SK-N-SH (cell line): ENCODE measurements at regions not wholly inside any gene's neighbourhood (a gene's known extent, or its start where the extent isn't known, plus 50 kb on each side); places are given as distances from the start of the nearest gene placed in this dataset.

Source experiments
- CTCF ChIA-PET: fragments of 300-600, 350-600 bp; formaldehyde crosslinking; extraction: SDS; loops from one replicate; lab custom pipeline; 2021; lab: Yijun Ruan, JAX
- POLR2A ChIA-PET: fragments of 350-600 bp; sonication (Branson Sonifier 250); formaldehyde crosslinking; extraction: SDS; loops from one replicate; lab custom pipeline; 2020; ENCODE audit warnings: antibody characterized with exemption, inconsistent platforms; lab: Yijun Ruan, JAX
- DNase-seq: peaks from one replicate; pipeline ENCODE4 v3.0.0; 2012
- H2AFZ ChIP-seq: fragments of 200-600 bp; sonication (generic); 2 replicates; pipeline ENCODE4 v1.8.1; 2016; ENCODE audit warnings: antibody characterized with exemption, mild to moderate bottlenecking, low read depth
- H3F3A ChIP-seq: fragments of 200-600 bp; sonication (generic); replicated peaks from 2 replicates; pipeline ENCODE3; 2016; ENCODE audit warnings: antibody characterized with exemption, mild to moderate bottlenecking; ENCODE audit not compliant: insufficient read depth
- H3K27ac ChIP-seq, 2 experiments: fragments of 200-500 bp in 1 of 2; fragments of 200-600 bp in 1 of 2; sonication (Bioruptor generic) in 1 of 2; sonication (generic), shearing (Covaris generic) in 1 of 2; 2 replicates each; pipeline versions ENCODE4 v1.5.1 to v1.6.1; 2014 to 2016; ENCODE audit warnings: low read depth in 2 of 2, inconsistent platforms in 1 of 2, low read length in 1 of 2, mild to moderate bottlenecking in 1 of 2, mixed read lengths in 1 of 2
- H3K27me3 ChIP-seq: fragments of 200-600 bp; sonication (generic), shearing (Covaris generic); 2 replicates; pipeline ENCODE4 v1.6.1; 2016; ENCODE audit warnings: mixed run types; ENCODE audit not compliant: insufficient read depth
- H3K36me3 ChIP-seq, 2 experiments: fragments of 200-500 bp in 1 of 2; fragments of 200-600 bp in 1 of 2; sonication (Bioruptor generic) in 1 of 2; sonication (generic) in 1 of 2; replicated peaks in 1 of 2; 2 replicates each; pipeline versions ENCODE3 to v1.5.1; 2014 to 2016; ENCODE audit warnings: low read length in 1 of 2, mild to moderate bottlenecking in 1 of 2; ENCODE audit not compliant: insufficient read depth in 2 of 2, control insufficient read depth in 1 of 2
- H3K4me1 ChIP-seq, 2 experiments: fragments of 200-500 bp in 1 of 2; fragments of 200-600 bp in 1 of 2; sonication (Bioruptor generic) in 1 of 2; sonication (generic), shearing (Covaris generic) in 1 of 2; 2 replicates each; pipeline versions ENCODE4 v1.5.1 to v1.6.1; 2014 to 2016; ENCODE audit warnings: low read depth in 1 of 2, low read length in 1 of 2, mixed run types in 1 of 2; ENCODE audit not compliant: insufficient read depth in 2 of 2, control insufficient read depth in 1 of 2
- H3K4me2 ChIP-seq: fragments of 200-600 bp; sonication (generic), shearing (Covaris generic); 2 replicates; pipeline ENCODE4 v1.6.1; 2017; ENCODE audit warnings: mixed run types
- H3K4me3 ChIP-seq, 2 experiments: fragments of 200-500 bp in 1 of 2; fragments of 200-600 bp in 1 of 2; sonication (Bioruptor generic) in 1 of 2; sonication (generic), shearing (Covaris generic) in 1 of 2; 2 replicates each; pipeline versions ENCODE4 v1.5.1 to v1.8.1; 2014 to 2016; ENCODE audit warnings: low read depth in 2 of 2, inconsistent platforms in 1 of 2, low read length in 1 of 2, mild to moderate bottlenecking in 1 of 2, mixed read lengths in 1 of 2, moderate library complexity in 1 of 2
- H3K79me2 ChIP-seq: fragments of 200-600 bp; sonication (generic); 2 replicates; pipeline ENCODE4 v1.8.1; 2017; ENCODE audit warnings: mild to moderate bottlenecking; ENCODE audit not compliant: insufficient read depth
- H3K9ac ChIP-seq: fragments of 200-600 bp; sonication (generic); 2 replicates; pipeline ENCODE4 v1.6.1; 2017; ENCODE audit warnings: mixed run types
- H3K9me2 ChIP-seq: fragments of 200-600 bp; sonication (generic); 2 replicates; pipeline ENCODE4 v1.6.1; 2017; ENCODE audit warnings: mixed run types
- H3K9me3 ChIP-seq: fragments of 200-600 bp; sonication (generic); 2 replicates; pipeline ENCODE4 v1.6.1; 2017; ENCODE audit warnings: mixed run types, mild to moderate bottlenecking, moderate library complexity
- H4K20me1 ChIP-seq: fragments of 200-600 bp; sonication (generic); 2 replicates; pipeline ENCODE4 v1.6.1; 2017; ENCODE audit warnings: mild to moderate bottlenecking, mixed run types; ENCODE audit not compliant: insufficient read depth
- CHD2 ChIP-seq: fragments of 150-350 bp; IDR thresholded peaks from 2 replicates; pipeline ENCODE4 v1.6.1; 2018; ENCODE audit warnings: low read length; ENCODE audit not compliant: partially characterized antibody
- EP300 ChIP-seq, 2 experiments: IDR thresholded peaks; 2 replicates each; pipeline versions ENCODE4 v1.4.0 to v1.6.1; 2012; ENCODE audit warnings: borderline replicate concordance in 1 of 2, low read depth in 1 of 2, low read length in 1 of 2
- FOXM1 ChIP-seq: IDR thresholded peaks from 2 replicates; pipeline ENCODE4 v1.4.0; 2012; ENCODE audit warnings: low read depth, mild to moderate bottlenecking
- GABPA ChIP-seq: IDR thresholded peaks from 2 replicates; pipeline ENCODE4 v1.4.0; 2012; ENCODE audit warnings: low read depth, mild to moderate bottlenecking
- GATA2 ChIP-seq: sonication (generic); formaldehyde crosslinking; IDR thresholded peaks from 2 replicates; pipeline ENCODE4 v1.5.0; 2020; ENCODE audit warnings: mild to moderate bottlenecking, missing genetic modification reagents
- MEF2A ChIP-seq: IDR thresholded peaks from 2 replicates; pipeline ENCODE4 v1.4.0; 2012; ENCODE audit warnings: low read depth, borderline replicate concordance
- POLR2AphosphoS5 ChIP-seq: IDR thresholded peaks from 2 replicates; pipeline ENCODE4 v1.6.1; 2012; ENCODE audit warnings: low read depth, low read length
- RAD21 ChIP-seq: IDR thresholded peaks from 2 replicates; pipeline ENCODE4 v1.6.1; 2012; ENCODE audit warnings: mild to moderate bottlenecking, low read length
- RCOR1 ChIP-seq: fragments of 150-350 bp; IDR thresholded peaks from 2 replicates; pipeline ENCODE4 v1.6.1; 2017; ENCODE audit warnings: antibody characterized with exemption, low read length
- RFX5 ChIP-seq: IDR thresholded peaks from 2 replicates; pipeline ENCODE4 v1.6.1; 2012; ENCODE audit warnings: mild to moderate bottlenecking, improper control_type of control experiment, low read length
- RXRA ChIP-seq: IDR thresholded peaks from 2 replicates; pipeline ENCODE4 v1.4.0; 2012; ENCODE audit warnings: low read depth, mild to moderate bottlenecking, borderline replicate concordance
- SIN3A ChIP-seq: IDR thresholded peaks from 2 replicates; pipeline ENCODE4 v1.6.1; 2012; ENCODE audit warnings: low read depth, mild to moderate bottlenecking, low read length, moderate library complexity, borderline replicate concordance
- SMC3 ChIP-seq: IDR thresholded peaks from 2 replicates; pipeline ENCODE4 v1.6.1; 2012; ENCODE audit warnings: low read depth, low read length, improper control_type of control experiment
- TCF12 ChIP-seq: IDR thresholded peaks from 2 replicates; pipeline ENCODE4 v1.4.0; 2012
- TEAD4 ChIP-seq: IDR thresholded peaks from 2 replicates; pipeline ENCODE4 v1.4.0; 2012; ENCODE audit warnings: mild to moderate bottlenecking, borderline replicate concordance; ENCODE audit not compliant: insufficient read depth
- YY1 ChIP-seq: IDR thresholded peaks from 2 replicates; pipeline ENCODE4 v1.4.0; 2012; ENCODE audit warnings: low read depth, mild to moderate bottlenecking
- WGBS: methylation state at CpG from one replicate; pipeline ENCODE4 v1.1.6; 2017; ENCODE audit warnings: low lambda C conversion rate; 5-methylcytosine and 5-hydroxymethylcytosine counted together
- TF ChIP-seq, protein P1 (sequence below): IDR thresholded peaks from 2 replicates; pipeline ENCODE4 v1.4.0; 2012; ENCODE audit warnings: low read depth, borderline replicate concordance
- TF ChIP-seq, protein P2 (sequence below): IDR thresholded peaks from 2 replicates; pipeline ENCODE4 v1.4.0; 2012; ENCODE audit warnings: low read depth
- TF ChIP-seq, protein P3 (sequence below): fragments of 200-600 bp; sonication (generic); IDR thresholded peaks from 2 replicates; pipeline ENCODE4 v1.6.1; 2017; ENCODE audit warnings: antibody characterized with exemption, mild to moderate bottlenecking, moderate library complexity
- TF ChIP-seq, protein P4 (sequence below): fragments of 150-350 bp; IDR thresholded peaks from 2 replicates; pipeline ENCODE4 v1.6.1; 2017; ENCODE audit warnings: antibody characterized with exemption, low read length, low read depth, borderline replicate concordance

DNA sequence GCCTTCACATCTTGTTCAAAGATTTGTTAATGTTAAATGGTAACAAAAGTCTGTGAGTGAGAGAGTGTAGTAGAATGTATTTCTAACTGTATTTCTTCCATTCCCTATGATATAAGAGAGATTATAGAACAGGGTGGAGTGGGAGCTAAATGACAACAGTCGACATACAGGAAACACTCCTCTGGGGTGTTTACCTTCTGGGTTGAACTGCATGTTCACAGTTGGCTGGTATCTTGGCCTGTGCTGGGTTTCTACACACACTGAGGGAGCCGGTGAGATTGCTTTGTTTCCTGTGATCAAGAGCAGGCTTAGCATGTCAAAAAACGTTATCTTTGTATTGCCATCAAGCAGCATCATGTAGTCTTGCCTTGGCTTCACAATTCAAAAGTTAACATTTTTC, 274.3 kb upstream of the FAR2 start (continued):
- TF ChIP-seq, protein P1, sequence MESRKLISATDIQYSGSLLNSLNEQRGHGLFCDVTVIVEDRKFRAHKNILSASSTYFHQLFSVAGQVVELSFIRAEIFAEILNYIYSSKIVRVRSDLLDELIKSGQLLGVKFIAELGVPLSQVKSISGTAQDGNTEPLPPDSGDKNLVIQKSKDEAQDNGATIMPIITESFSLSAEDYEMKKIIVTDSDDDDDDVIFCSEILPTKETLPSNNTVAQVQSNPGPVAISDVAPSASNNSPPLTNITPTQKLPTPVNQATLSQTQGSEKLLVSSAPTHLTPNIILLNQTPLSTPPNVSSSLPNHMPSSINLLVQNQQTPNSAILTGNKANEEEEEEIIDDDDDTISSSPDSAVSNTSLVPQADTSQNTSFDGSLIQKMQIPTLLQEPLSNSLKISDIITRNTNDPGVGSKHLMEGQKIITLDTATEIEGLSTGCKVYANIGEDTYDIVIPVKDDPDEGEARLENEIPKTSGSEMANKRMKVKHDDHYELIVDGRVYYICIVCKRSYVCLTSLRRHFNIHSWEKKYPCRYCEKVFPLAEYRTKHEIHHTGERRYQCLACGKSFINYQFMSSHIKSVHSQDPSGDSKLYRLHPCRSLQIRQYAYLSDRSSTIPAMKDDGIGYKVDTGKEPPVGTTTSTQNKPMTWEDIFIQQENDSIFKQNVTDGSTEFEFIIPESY = no peak
- no peak for TF ChIP-seq RFX5
- TF ChIP-seq TCF12 = no peak
- no peak for TF ChIP-seq RXRA
- no peak for TF ChIP-seq EP300 (IDR thresholded peaks at IDR 0.05; ENCODE audit: borderline replicate concordance in 1 of 2, low read depth in 1 of 2, low read length in 1 of 2)
- no peak for TF ChIP-seq GATA2
- TF ChIP-seq, protein P2, sequence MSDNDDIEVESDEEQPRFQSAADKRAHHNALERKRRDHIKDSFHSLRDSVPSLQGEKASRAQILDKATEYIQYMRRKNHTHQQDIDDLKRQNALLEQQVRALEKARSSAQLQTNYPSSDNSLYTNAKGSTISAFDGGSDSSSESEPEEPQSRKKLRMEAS = no peak
- no peak for TF ChIP-seq MEF2A
- no peak for TF ChIP-seq SMC3
- TF ChIP-seq FOXM1 = no peak
- TF ChIP-seq RAD21 = no peak
- no peak for TF ChIP-seq SIN3A
- no peak for TF ChIP-seq POLR2AphosphoS5

DNA sequence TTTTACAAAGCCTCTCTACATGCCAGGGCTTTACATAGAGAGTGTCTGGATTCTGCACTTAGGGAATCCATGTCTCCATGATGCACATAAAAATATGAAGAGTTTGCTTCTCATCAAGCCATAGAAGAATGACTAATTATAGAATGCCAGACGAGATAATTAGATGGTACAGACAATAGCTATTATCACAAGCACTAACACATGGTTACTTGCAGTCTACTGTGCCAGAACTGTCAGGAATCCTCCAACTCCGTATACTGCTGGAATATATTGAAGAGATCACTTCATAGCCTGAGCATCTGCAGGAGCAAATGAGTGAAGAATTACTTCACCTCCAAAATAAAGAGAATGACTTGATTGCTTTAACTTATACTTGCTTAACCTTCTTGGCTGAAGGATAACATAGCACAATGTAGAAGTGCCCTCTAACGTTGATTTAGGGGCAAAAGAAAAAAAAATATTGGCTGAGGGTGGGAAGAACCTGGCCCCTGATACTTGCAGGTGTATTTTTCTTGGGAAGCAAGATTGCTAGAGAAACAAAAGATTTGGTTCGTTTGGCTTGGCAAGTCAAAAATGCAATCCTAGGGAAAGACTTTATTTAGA, 272.8 kb upstream of the FAR2 start:
- Histone ChIP-seq H3F3A (no peaks in the 10 kb centered on the region), H3K4me1 (no peaks in the 10 kb centered on the region; a peak in 2 of 4 replicates), H3K9me3 (no peaks in the 10 kb centered on the region), H4K20me1 (no peaks in the 10 kb centered on the region), H3K9me2 (no peaks in the 10 kb centered on the region), H3K9ac (no peak overlapping the region), H3K36me3 (no peaks in the 10 kb centered on the region), H3K4me2 (no peak overlapping the region), H3K4me3 (no peak overlapping the region), H2AFZ (no peak overlapping the region), H3K27me3 (no peaks in the 10 kb centered on the region)
- DNase-seq = no peak
- 32% methylated on average over 4 of the region's 4 CpGs for WGBS
- CTCF ChIA-PET = no interaction called here
- POLR2A ChIA-PET = no interaction called here
- TF ChIP-seq YY1 (no peak), GABPA (no peak), RFX5 (no peak), CHD2 (peak; percentile 18), SMC3 (no peak), TEAD4 (no peak), RCOR1 (0 out of 2 replicates have a peak, but pooled peaks have one; percentile 29)
- TF ChIP-seq, protein P3, sequence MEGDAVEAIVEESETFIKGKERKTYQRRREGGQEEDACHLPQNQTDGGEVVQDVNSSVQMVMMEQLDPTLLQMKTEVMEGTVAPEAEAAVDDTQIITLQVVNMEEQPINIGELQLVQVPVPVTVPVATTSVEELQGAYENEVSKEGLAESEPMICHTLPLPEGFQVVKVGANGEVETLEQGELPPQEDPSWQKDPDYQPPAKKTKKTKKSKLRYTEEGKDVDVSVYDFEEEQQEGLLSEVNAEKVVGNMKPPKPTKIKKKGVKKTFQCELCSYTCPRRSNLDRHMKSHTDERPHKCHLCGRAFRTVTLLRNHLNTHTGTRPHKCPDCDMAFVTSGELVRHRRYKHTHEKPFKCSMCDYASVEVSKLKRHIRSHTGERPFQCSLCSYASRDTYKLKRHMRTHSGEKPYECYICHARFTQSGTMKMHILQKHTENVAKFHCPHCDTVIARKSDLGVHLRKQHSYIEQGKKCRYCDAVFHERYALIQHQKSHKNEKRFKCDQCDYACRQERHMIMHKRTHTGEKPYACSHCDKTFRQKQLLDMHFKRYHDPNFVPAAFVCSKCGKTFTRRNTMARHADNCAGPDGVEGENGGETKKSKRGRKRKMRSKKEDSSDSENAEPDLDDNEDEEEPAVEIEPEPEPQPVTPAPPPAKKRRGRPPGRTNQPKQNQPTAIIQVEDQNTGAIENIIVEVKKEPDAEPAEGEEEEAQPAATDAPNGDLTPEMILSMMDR = no peak
- TF ChIP-seq, protein P1 = no peak
- TF ChIP-seq, protein P4, sequence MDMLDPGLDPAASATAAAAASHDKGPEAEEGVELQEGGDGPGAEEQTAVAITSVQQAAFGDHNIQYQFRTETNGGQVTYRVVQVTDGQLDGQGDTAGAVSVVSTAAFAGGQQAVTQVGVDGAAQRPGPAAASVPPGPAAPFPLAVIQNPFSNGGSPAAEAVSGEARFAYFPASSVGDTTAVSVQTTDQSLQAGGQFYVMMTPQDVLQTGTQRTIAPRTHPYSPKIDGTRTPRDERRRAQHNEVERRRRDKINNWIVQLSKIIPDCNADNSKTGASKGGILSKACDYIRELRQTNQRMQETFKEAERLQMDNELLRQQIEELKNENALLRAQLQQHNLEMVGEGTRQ = no peak
- TF ChIP-seq, all 33 proteins: peak for 2
- H3K79me2 ChIP-seq = no peaks in the 10 kb centered on the region
- peak overlapping the region in 1 of 2 experiments; percentile 43; a peak in 1 of 4 replicates for H3K27ac ChIP-seq
